Astrocyte of the hippocampus (primary cell): ENCODE measurements at regions not wholly inside any gene's neighbourhood (a gene's known extent, or its start where the extent isn't known, plus 50 kb on each side); places are given as distances from the start of the nearest gene placed in this dataset.
"Not testable (repeated sequence)": the region's sequence is repeated elsewhere in the genome, so short reads cannot be mapped to it uniquely, and the experiment has no call there.

Experiments
- DNase-seq: peaks from one replicate; pipeline ENCODE4 v3.0.0; 2011; ENCODE audit warnings: low read depth, low spot score

DNA sequence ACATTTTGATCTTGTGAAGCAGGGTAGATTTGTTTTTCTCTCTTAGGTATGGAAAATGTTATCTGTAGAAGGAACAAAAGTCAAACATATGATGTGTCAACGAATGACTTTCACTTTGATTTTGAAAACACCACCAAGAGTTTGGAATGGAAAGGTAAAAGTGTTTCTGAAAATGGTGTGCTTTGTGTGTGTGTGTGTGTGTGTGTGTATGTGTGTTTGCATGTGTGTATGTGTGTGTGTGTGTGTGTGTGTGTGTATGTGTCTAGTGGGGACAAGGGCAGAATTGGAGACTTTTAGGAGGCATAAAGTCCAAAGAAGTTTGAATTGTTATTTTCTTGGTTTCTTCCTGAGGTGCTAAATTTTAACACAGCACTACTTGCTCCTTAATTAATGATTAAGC lies 115.4 kb upstream of the PRKCQ start:
- no peak for DNase-seq

DNA sequence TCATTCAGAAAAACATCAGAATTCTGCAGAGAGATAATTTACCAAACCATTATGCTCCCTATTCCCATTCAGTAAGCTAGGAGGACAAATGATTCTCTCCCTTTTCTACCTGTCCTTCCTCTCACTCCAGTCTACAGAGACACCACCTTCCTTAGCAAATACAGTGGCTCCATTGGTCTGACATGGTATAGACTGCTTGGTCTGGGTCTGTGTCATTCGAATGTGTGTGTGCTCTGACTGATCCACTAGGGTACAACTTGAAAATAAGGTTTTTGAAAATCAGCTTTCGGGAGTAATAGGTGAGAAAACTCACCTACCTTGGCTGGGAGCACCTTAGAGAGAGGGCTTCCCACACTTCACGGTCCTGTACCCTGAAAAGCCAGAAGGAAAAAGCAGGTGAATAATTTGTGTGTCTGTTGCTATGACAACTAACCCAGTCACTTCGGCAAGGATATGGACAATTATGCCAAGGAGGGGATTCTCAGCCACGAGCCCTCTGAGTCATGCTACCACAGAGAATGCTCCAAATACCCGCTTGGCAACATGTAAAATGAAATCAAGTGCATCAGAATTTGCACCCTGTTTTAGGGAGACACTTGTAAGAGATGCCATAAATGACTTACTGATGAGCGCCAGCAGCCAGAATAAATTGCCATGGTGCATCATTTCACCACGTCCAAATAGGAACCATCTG lies 114.5 kb upstream of the PRKCQ start:
- peak; percentile 76 for DNase-seq

DNA sequence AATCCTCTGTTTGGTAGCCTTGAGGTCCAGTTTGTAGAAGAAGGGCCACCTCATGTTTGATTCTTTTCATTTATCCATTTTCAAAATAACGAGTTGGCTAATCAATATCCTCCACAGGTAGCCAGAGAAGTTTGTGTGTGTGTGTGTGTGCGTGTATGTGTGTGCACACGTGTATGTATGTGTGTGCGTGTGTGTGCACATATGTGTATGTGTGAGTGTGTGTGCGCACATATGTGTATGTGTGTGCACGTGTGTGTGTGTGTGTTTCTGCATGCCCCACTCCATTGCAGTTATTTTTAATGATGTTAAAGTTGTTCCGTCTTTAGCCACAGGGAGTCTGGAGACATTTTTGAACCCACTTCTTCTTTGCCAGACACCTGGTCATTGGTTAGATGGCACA lies 112.8 kb upstream of the PRKCQ start:
- no peak for DNase-seq

DNA sequence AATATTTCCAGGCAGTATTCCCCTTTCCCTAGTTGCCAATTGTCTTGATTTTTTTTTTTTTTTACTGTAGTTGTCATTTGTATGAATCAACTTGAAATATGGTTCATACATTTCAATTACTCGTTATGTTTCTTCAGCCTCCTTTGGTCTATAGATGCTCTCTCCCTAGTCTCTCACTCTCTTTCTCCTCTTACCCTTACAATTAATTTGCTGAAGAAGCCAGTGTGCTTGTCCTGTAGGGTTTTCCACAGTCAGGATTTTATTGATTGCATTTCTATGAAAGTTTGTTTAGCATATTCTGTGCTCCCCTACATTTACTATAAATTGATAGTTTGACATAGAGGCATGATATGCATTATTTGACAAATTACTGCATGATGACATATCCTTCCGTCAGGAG lies 112.0 kb upstream of the PRKCQ start:
- DNase-seq, result no peak

DNA sequence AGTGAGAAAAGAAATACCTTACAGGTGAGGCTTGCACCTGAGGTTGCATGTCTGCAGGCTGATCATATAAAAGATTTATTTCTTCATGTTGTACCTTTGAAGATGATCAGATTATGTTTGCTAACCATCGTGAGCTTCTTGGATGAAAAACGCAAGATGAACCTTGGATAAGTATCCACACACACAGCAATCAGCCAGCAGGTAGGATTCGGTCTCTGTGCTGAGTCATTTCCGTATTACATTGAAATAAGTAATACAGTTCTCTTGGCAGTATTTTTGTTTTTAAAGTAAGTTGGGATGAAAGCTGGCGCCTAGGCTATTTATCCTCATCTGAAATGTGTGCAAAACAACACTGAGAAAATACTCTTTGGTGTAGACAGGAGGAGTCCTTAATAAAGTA lies 109.0 kb upstream of the PRKCQ start:
- peak; percentile 30 for DNase-seq

DNA sequence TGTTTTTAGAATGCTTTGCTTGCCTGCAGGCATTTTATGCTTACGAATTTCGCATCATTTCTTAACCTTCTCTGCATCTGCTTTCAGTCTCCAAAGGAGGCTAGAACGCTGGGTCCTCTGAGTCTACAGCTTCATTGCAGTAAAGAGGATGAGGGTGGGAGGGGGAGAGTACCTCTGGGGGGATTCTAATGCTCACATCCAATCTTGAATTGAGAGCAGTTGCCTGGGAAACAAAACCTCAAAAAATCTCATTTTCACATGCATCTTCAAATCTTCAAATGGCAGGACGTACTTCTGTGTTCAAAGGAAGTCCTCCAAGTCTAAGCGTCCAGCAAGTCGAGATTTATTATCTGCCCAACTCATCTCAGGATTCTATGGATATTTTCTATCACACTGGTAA lies 100.7 kb upstream of the PRKCQ start:
- DNase-seq, result no peak

DNA sequence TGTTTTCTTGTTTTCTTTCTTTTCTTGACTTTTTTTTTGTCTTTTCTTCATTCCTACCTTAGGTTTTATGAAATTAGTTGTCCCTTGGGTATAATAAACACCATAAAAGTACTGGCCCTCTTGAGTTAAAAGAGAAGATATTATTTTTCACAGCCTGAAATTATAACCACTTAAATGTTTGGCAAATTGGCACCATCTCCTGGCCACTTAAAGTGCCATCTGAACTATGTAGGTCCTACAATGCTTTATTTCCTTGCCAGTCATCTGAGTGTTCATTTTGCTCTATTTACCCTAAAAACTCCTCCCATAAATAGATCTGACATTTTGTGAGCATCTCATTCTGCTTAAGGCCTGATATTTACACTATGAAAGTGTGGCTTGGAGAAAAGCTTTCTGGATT lies 98.9 kb upstream of the PRKCQ start:
- no peak for DNase-seq

DNA sequence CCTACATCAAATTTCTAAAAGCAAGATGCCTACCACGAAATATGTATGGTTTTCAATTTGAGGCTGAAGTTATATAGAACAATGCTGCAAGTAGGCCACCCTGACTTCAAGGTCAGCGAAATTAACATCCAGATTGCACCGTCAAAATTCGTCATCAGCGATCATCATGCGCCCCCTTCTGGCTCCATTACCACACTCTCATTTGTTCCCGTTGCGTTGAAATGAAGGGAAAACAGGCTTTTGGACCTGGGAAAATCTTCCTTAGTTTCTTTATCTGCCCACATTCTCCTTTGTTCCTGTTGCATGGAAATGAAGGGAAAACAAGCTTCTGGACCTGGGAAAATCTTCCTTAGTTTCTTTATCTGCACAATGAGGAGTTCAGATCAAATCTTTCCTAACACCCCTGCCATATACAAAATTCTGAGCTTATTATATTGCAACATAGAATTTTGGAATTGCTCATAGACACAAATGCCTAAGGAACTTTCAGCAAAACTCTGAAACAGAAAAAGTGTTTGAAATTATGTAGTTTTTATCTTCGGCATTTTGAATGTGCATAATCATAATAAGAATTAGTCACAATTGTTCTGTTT lies 98.2 kb upstream of the PRKCQ start:
- DNase-seq, result peak; percentile 57

DNA sequence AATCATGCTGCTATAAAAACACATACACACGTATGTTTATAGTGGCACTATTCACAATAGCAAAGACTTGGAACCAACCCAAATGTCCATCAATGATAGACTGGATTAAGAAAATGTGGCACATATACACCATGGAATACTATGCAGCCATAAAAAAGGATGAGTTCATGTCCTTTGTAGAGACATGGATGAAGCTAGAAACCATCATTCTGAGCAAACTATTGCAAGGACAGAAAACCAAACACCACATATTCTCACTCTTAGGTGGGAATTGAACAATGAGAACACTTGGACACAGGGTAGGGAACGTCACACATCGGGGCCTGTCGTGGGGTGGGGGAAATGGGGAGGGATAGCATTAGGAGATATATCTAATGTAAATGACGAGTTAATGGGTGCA lies 97.1 kb upstream of the PRKCQ start:
- not testable (repeated sequence) for DNase-seq

DNA sequence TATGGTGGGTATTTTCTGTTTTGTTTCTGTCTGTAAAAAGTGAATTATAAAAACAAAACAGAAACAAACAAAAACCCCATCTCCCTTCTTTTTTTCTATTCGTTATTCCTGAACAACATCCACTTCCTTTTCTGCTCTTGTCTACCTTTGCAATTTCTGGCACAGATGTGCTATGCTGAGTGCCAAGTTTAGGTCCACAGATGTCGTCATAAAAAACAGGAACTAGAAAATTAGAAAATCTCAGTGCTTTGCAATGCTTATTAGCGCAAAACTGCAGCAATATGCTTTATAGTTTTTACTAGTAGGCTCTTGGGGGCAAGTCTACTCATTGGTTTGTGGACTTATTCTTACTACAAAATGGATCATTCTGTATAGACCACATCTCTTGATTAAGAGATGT lies 94.2 kb upstream of the PRKCQ start:
- no peak for DNase-seq

DNA sequence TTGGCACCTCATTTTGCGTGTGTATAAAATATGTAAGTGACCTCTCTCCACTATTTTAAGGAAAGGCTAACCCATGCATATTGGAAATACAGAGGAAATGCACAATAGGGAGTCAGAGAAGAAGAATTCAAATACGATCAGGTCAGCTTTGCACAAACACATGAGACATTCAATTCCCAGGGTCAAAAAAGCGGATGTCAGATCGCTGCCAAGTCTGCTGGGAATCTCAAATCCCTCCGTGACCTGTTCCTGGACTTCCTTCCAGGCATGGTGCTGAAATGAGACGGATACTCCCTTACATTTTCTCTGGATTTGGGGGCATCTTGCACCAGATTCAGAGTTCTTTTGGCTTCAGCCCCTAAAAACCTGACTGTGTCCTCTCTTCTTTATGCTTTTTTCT lies 91.9 kb upstream of the PRKCQ start:
- no peak for DNase-seq

DNA sequence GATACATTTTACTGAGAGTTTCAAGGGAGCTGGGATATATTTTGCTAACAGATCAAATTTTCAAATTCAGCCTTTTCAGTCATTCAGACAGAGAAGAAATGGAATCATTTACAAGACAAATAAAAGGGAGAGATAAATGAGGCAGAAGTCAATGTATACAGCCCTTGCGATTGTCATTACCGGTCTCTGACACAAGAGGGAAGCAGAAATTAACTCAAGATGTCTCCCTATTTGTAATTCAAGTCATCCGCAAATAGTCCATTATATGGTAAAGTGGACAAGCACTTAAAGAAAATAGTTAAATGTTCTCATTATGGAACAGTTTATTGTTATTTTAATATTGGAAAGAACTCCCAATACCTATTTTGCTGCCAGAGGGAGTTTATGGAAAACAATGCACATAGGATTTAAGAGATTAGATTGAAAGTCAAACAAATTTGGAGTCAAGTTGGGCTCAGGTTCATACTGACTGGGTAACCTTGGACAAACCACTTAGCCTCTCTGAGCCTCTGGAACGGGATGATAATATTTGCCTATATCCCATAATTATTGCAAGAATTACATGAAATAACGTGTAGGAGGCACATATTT lies 89.3 kb upstream of the PRKCQ start:
- DNase-seq, result peak; percentile 77

DNA sequence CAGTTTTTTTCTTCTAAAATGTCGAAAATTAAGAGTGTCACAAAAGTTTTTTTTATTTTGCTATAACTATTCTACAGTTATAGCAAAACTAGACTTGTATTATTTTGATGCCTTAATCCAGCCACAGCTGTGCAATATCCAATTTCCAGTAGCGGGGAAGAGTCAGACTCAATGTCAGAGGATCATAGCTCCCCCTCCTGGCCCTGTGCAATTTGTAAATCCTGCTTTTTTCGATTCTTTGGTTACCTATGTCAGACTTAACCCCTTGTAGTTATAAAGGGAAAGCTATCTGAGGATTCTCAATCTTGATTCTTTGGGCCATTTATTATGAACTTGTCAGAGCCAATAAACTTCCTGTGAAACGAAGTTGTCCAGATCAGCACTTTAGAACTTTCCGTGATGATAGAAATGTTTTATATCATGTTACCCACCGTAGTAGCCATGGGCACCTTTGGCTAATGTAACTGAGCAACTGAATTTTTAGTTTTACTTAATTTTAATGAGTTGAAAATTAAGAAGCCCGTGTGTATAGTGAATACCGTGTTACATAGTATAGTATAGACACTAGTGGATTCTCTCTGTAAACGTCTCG lies 87.7 kb upstream of the PRKCQ start:
- peak; percentile 75 for DNase-seq

DNA sequence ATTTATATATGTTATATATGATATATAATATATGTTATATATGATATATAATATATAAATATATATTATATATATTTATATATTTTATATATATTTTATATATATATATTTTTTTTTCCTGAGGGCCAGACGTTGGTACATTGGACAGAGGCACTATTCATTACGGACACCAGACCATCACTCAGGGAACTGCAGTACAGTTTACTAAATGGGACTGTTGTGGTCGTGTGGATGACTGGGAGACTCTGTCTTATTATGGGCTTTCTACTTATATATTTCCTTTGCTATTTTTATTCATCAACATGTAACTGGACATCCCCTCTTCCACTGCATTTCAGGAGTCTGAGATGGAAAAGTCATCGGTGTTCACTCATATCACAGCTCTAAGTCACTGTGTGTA lies 87.1 kb upstream of the PRKCQ start:
- DNase-seq, result no peak

DNA sequence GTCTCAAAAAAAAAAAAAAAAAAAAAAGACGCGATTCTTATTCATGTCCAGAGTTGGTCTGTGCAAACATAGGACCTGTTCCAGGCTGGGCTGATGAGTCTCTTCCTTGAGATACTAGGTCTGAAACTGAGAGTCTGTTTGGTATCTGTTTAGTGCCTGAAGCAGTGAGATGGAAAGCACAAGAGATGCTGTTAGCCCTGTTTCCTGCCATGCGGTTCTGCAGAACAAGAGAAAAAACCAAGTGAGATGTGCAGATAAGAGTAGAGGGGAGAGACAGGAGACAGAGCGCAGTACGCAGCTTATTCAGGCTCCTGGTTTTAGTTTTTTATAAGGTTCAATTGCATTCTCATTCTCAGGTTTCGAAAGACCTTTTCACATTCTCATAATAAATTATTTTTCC lies 85.8 kb upstream of the PRKCQ start:
- no peak for DNase-seq

DNA sequence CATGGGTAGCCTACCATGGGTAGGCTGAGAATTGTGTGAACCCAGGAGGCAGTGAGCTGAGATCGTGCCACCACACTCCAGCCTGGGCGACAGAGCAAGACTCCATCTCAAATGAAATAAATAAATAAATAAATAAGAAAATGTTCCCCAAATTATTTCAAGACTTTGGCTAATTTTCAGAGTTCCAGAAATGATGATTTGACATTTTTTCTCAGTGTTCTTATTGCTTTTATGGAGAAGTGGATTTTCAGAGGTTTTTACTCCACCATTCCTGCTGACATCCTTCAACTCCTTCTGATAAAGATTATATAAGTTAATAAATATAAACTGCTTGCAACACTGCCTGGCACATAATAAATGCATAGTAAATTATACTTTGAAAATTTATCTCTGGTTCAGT lies 80.4 kb upstream of the PRKCQ start:
- DNase-seq, result no peak

DNA sequence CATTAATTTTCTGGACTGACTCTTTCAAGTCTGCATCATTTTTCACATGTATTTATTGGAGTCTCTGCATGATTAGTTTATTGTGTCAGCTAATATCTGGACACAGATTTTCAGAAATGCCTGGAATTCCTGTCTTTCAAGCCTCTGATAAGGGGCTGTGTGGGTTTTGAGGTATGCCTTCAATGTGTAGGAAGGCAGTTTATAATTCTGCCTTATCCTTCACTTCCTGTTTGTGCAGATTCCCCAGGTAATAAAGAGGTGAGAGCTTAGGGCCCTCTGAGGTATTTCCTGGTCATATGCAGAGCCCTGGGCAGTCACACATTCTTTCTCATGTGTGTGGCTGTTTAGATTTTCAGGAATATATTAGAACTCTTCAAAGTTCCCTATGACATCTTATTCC lies 79.4 kb upstream of the PRKCQ start:
- peak; percentile 46 for DNase-seq

DNA sequence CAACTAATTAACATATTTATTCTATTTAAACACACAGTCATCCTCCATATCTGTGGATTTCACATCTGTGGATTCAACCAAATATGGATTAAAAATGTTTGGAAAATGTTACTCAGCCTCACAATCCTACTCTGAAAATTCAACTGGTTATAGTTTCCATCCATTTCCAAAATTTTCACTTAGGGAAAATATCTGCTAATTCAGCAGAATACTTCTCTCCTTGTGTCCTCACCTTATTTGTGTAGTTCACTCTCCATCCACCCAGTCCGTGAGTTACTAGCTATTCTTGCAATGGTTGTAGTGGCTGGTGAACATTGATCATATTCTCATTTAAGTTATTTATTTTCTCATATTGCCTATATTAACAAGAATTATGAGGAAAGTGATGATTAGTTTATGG lies 77.6 kb upstream of the PRKCQ start:
- DNase-seq, result no peak

DNA sequence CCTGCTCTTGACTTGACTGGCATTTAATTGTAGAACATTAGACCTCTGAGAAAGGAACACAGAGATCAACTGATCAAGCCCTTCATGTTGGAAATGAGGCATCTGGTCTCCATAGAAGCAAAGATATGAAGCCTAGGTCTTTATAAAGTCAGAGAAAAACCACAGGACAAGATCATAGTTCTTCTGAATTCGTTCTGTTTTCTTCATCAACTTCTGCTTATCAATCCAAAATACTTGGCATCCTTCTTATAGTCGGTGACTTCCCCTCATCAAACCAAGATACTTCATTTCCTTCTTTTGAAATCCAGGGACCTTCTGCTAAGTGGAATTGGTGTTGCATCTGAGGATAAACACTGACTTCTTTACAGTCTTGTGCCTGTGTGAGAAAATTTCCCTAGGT lies 77.1 kb upstream of the PRKCQ start:
- no peak for DNase-seq

DNA sequence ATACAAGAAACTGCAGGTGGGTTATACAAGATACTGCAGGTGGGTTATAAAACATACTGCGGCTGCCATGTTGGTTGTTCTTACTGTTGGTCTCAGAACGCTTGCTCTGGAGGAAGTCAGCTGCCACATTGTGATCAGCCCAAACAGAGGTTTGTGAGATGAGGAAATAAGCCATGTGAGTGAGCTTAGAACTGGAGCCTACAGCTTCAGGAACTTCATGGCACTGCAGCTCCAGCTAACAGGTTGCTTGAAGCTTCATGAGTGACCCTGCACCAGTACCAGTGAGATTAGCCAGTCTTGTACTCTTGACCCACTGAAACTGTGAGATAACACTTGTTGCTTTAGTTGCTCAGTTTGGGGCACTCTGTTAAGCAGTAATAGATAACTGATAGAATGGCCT lies 74.5 kb upstream of the PRKCQ start:
- DNase-seq, result no peak

DNA sequence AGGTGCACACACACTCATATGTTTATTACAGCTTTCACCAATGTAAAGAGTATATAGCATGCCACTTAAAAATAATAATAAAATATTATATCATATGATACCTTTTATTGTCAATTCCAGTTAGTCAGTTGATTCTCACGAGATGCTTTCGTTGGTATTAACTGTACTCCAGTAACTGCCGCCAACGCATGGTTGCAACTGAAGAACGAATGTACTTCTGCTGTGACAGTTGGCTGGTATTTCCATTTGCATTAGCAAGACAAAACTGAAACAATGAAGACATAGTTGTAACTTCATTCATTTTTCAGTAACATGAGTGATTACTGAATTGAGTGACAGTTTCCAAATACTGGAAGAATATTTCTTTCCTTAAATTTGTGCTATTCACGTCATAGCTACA lies 70.5 kb upstream of the PRKCQ start:
- DNase-seq, result no peak

DNA sequence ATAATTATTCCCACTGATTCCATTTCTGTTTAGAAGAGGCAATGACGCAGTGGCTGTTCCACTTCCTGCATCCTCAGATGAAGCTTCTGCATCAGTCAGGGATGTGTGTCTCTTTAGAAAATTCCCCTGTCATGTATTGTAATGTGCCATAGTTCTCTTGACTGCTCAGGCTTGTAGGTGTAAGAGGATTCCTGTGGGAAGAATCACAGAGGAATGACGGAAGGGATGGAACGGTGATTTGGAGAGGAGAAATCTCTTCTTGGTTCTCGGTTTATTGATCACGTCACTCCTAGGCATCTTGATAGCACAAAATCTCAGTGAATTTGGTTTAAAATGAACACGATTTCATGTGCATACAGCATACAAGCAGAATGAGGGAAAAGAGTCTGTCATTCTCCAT lies 69.8 kb upstream of the PRKCQ start:
- no peak for DNase-seq
